Frontal cortex (tissue), 3 donors: ENCODE measurements at regions not wholly inside any gene's neighbourhood (a gene's known extent, or its start where the extent isn't known, plus 50 kb on each side); places are given as distances from the start of the nearest gene placed in this dataset.
"Not testable (repeated sequence)": the region's sequence is repeated elsewhere in the genome, so short reads cannot be mapped to it uniquely, and the experiment has no call there.

ENCODE experiments used
- DNase-seq, 2 donors: peaks; one replicate each; pipeline ENCODE4 v3.0.0; 2012; ENCODE audit warnings: low spot score in 2 of 2
- FAIRE-seq: peaks from 2 replicates; lab custom pipeline; 2012; peaks lifted over from hg19 to GRCh38; lab: Jason Lieb, UNC
- donor health status: control.
- donor health status: control.
- donor health status: control.

DNA sequence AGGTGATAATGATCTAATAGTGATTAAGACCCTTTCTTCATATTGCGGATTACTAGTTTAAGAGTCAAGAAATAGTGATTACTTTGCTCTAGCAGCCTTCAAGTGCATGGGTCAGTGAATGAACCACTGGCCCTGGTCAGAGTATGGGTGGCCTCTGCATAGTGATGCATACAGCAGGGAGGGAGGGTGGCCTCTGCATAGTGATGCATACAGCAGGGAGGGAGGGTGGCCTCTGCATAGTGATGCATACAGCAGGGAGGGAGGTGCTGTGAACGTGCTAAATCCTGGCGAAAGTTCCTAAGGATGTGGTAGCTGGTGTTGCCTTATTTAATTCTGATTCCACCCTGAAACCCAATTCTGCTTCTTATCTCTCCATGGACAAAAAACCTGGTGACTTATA lies 246.7 kb upstream of the ARSJ start:
- no peak for FAIRE-seq

DNA sequence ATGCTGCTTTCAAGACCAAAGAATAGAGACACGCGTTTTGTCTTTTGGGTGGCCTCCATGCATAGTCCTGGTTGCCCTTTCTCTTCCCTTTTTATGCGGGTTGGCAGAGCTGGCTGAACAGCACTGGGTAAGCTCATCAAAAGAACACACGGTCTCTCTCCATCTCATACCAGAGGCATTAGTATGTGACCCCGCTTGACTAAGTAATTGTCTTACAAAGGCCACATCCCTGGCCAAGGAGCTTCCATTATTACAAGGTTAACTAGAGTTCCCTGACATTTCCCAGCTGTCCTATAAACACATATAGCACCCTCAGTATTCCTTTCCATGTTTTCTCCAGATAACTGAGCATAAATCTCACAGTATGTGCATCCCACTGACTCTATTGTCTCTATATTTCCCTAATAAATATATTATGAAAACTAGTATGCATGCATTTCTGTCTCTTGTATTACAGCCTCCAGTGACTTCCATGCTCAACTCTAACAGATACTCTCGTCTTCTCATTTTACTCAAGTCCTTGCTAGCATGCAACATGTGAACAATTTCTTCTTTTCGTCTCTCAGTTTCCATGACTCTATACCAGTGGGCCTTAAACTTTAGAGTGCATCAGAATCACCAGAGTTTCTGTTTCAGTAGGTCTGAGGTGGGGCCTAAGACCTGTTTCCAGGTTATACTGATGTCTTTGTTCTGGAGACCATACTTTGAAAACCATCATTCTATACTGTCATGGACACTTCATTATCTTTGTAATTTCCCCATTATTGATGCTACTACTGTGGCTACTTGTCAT lies 247.7 kb upstream of the ARSJ start:
- FAIRE-seq (no peak), DNase-seq (no peak)

More for the DNA sequence above, 246.7 kb upstream of the ARSJ start:
- no peak for DNase-seq

DNA sequence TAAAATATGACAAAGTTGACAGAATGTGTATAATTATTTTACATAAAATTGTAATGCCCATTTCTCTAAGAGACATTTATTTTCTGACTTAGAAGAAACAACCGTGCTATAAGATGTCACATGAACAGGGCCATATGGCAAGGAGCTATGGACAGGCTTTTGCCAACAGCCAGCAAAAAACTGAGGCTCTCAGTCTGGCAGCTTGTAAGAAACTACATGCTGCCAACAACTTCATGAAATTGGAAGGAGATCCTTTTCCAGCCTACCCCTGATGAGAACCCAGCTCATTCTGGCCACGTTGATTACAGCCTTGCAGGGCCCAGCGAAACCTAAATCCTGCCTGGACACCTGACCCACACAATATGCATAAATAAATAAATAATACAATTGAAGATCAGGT lies 250.3 kb upstream of the ARSJ start:
- DNase-seq (no peak), FAIRE-seq (no peak)

DNA sequence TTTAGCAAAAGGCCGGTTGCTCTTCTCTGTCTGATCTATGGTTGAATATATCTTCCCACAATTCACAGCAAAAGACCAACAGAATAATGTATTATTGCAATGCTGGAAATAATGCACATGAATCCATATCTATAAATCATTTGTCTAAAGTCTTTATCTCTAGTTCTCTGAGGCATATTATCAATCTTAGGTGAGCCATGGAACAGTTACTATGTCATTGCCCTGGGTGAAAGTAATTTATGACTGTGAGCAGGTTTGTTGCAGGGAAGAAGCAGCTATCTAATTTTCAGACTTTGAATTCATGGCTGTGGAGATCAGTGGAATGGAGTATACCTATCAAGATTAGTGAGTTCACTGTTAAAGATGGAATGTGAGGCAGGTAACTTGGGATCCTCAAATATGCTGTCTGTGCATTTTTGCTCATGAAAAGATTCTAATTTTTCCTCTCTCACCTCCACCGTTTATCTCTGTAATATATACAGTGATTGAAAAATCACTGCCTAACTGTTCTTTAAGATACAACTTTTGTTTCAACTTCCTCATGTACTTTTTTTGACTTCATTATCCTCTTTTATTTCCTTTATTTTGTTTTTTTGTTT lies 256.8 kb upstream of the ARSJ start:
- no peak for FAIRE-seq
- DNase-seq, result no peak

DNA sequence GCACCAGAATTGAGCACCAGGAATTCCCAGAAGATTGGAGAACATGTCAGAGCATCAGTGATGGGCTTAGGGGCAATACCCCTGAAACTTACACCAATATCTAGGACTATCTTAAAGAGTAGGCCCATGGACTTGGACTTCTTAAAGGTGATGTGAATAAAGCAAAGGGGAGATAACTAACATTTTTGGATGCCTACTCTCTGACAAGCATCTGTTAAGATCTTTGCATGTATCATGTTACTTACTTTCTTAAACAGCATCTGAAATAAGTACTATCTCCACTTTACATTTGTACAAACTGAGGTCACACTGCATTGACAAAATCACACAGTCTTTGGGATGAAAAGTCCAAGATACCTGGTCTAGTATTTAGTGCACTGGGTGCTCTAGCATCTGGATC lies 258.6 kb upstream of the ARSJ start:
- no peak for DNase-seq

DNA sequence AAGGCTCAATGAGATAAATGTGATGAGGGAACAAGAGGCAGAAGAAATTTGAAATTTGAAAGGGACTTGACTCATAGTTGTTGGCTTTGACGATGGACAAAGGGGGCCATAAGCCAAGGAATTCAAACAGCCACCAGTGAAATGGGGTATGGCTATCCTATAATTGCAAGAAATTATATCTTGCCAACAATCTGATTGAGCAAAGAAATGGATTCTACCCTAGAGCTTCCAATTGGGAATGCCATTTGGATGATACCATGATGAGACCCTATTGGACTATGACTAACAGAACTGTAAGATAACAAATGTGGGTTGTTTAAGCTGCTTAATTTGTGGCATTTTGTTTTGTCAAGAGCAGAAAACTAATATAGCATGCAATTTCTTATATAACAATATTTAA lies 270.1 kb upstream of the ARSJ start:
- no peak for DNase-seq
- no peak for FAIRE-seq

More for the DNA sequence above, 258.6 kb upstream of the ARSJ start:
- no peak for FAIRE-seq

DNA sequence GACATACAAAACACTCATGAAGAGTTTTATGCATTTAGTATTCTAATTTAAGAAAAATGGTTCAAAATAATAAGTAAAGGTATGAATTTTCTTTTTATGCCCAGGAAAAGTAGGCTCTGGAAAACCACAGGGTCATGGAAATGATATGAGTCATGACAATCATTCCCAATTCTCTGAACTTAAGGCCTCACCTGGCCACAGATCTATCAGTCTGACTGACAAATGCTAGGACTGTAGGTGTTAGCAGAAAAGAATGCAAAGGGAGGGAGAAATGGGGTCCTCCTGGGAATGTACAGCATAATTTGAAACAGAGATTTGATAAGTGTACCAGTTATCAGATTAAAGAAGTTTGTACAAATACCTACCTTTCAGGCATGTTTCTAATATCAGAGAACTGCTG lies 270.5 kb upstream of the ARSJ start:
- no peak for DNase-seq
- FAIRE-seq, result no peak

DNA sequence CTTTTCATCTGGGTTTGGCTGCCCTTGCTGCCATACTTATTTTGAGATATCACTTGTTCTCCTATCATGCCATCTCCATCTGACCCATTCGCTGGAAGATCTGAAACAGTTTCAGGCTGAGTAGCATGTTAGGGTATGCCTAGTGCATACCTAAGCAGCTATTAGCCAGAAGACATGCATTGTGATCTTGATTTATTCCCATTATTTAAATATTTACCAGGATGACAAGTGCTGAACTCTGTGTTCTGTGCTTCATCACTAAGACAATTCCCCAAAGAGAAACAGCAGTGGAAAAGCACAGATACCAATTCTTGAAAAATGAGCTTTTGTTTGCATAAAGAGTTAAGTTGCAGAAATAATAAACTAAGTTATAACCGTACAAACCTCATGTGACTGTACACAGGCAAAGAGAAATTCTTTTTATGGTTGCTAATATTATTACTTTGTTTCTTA lies 271.0 kb upstream of the ARSJ start:
- no peak for FAIRE-seq
- DNase-seq, result no peak

DNA sequence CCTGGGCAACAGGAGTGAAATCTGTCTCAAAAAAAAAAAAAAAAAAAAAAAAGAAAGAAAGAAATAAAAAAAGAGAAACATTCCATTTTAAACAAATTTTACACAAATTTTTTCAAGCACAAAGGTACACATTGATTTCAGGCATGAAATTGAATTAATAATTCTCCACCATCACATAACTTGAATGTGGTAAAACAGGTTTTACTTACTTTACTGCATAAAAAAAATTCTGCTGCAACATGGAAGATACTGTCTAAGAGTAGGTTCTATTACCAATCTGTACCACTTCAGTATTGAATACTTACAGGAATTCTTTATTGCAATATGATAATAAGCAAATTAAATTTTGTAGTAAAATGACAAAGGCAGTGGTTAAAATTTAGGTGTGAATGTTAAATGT lies 271.6 kb upstream of the ARSJ start:
- DNase-seq (no peak), FAIRE-seq (no peak)

DNA sequence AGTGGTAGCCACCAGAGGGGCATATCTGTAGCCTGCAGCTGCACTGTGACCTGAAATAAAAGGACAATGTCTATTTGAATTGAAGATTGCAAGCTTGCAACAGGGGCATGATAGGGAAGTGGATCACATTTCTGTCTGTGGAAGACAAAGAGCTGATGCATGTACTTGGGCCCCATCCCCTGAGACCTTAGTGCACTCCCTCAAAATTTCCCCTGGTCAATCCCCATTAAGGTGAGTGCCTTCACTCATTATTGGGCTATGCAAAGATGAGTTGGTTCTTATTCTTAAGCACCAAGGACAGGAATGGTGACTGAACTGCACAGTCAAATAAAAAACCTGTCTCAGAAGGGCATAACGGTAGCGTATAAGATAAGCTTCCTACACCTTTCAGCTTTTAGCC lies 273.1 kb upstream of the ARSJ start:
- FAIRE-seq (no peak), DNase-seq (no peak)

DNA sequence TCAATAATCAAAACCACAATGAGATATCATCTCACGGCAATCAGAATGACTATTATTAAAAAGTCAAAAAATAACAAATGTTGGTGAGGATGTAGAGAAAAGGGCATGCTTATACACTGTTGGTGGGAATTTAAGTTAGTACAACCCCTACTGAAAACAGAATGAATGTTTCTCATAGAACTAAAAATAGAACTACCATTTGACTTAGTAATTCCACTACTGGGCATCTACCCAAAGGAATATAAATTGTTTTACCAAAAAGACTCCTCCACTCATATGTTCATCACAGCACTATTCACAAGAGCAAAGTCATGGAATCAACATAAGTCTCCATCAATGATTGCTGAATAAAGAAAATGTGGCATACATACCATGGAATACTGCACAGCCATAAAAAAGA lies 278.1 kb upstream of the ARSJ start:
- DNase-seq (no peak), FAIRE-seq (no peak)

DNA sequence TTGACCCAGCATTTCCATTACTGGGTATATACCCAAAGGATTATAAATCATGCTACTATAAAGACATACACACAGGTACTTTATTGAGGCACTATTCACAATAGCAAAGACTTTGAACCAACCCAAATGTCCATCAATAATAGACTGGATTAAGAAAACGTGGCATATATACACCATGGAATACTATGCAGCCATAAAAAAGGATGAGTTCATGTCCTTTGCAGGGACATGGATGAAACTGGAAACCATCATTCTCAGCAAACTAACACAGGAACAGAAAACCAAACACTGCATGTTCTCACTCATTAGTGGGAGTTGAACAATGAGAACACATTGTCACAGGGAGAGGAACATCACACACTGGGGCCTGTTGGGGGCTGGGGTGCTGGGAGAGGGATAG lies 283.0 kb upstream of the ARSJ start:
- FAIRE-seq, DNase-seq: not testable (repeated sequence)

DNA sequence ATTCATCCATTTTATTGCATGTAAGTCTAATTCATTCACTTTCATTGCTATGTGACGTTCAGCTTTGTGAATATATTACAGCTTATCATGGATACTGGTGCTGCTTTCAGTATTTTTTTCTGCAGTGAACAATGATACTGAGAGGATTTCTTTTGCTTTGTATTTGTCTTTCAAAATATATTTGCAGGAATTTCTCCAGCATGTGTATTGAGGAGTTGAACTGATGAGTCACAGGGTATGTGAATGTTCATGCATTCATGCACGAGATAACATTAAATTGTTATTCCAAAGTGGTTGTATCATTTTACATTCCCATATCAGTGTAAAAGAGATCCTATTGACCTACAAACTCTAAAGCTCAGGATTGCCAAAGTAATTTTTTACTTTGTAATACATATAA lies 283.8 kb upstream of the ARSJ start:
- FAIRE-seq, result no peak
- no peak for DNase-seq

DNA sequence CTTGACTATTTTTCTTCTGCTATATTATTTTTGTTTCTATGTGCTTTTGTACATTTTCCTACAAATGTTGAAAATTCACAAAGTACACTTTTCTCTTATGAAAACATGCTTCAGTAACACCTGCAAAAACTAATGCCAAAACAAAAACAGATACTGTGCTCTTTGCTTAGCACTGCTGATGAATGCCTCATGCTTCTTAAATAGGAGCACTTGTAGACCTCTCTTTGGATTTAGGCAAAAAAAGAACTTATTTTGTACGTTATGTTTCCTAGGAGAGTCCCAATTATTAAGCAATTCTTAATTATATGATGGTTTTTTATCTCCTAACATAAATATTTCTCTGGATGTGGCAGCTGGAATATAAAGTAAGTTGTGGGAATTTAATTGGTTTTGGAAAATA lies 285.0 kb upstream of the ARSJ start:
- no peak for DNase-seq
- no peak for FAIRE-seq

DNA sequence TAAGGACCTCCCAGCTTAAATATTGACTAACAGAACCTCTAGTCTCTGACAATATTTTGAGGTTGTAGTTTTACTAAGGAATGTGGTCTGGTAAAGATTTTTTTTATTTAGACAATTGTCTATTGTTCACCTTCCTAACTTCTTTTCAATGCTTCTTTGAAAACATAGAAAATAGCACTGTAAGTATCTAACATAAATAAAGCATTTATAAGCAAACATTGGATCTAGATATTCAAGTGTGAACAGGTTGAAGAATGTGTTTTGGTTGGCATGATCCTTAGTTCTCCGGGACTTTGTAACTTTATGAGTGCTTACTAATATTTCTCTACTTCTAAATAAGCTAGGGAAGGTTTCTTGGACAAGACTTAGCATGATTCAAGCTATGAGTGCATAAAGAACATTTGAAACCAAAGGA lies 285.4 kb upstream of the ARSJ start:
- FAIRE-seq (no peak), DNase-seq (no peak)

DNA sequence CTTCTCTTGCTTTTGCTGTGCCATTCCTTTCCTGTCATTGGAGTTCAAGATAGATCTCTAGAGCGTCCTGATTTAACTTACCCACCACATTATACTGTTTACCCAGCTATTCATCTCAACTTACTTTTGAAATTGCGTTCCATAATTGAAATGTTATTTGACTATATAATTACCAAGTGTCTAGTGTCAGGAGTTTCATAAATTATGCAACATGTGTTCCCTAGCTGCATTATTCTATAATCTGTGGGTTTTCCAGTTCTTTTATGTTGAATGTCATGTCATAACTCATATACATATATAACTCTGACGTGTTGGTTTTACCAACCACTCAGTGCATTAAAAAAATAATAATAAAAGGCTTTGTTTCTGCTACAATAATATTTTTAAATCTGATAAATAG lies 285.9 kb upstream of the ARSJ start:
- FAIRE-seq (no peak), DNase-seq (no peak)

DNA sequence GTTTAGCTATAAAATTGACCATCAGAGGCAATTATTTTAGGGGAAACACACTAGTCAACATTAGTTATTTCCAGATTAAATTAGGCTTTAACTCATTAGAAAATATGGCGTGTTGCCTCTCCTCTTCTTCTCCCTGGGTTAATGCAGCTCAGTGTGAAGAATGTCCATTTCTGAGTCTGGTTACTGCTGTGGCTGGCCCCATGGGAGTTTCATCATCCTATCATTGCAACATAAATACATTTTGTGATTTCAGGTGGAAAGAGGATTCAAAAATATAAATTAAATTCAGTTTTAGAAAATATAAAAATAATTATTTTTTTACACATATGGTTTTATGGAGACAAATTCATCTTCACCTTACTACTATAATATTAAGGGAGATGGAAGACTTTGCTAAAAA lies 288.5 kb upstream of the ARSJ start:
- DNase-seq (no peak), FAIRE-seq (no peak)

DNA sequence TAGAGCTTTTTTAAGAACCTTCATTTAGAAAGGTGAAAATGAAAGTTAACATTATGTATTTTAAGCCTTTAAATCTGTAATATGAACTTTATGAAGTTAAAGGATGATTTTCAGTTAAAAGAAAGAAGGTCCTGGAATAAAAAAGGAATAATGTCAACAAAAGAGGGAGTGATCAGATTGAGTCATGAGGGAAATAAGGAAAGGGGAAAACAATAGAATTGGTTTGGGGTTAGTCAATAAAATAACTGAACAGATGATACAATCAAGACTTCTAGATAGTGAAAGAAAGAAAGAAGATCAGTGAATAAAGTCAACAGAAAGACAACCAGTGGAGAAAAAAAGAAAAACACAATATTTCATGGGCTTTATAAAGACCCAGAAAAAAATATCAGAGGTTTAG lies 291.6 kb upstream of the ARSJ start:
- no peak for FAIRE-seq
- DNase-seq, result no peak

DNA sequence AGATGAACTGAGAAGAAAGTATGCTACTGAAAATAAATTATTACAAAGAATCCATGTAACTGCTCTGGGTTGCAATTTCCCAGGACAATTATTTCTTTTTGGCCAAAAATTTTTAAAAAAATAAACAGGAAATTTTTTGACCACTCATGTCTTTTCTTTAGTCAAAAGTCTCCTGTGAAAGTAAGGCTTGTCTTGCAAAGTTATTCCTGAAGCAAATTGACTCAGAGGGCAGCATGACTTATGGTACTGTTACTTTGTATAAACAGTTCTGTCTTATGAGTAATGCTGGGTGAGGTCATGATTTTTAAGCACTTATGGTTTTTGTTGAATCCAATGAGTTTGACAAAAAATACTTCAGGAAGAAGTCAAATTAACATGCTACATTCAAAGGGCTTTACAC lies 292.8 kb upstream of the ARSJ start:
- no peak for FAIRE-seq
- no peak for DNase-seq

DNA sequence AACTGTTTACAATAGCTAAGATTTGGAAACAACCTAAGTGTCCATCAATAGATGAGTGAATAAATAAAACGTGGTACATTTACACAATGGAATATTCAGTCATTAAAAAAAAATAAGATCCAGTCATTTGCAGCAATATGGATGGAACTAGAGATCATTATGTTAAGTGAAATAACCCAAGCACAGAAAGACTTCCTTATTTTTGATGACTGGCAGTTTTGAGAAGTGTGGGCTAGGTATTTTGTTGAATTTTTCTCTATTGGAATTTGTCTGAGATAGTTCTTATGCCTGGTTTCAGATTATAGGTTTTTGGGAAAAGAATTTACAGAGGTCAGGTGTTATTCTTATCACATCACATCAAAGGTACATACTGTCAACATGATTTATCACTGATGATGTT lies 293.8 kb upstream of the ARSJ start:
- FAIRE-seq (no peak), DNase-seq (no peak)

DNA sequence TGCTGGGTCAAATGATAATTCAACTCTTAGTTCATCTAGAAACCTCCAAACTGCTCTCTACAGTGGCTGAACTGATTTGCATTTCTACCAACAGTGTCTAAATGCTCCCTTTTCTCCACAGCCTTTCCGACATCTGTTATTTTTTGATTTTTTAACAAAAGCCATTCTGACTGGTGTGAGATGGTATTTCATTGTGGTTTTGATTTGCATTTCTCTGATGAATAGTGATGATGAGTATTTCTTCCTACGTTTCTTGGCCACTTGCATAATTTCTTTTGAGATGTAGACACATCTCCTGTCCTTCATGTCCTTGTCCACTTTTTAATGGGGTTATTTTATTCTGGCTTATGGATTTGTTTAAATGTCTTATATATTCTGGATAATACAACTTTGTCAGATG lies 298.2 kb upstream of the ARSJ start:
- DNase-seq, result no peak

DNA sequence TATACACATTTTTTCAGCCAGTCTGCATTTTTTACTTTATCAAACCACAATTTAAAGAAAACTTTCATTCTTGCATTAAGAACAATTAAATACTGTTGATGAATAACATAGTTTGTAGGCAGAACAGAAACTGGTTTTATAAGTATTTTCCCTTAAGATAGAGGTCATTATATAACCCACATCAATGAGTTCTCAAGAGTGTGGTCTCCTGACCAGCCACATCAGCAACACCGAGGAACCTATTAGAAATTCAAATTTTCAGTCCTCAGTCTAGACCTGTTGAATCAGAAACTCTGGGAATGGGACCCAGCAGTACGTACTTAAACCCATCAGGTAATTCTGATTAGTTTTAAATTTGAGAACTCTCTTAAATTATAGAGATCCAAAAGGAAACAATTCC lies 299.6 kb upstream of the ARSJ start:
- FAIRE-seq, result no peak
- DNase-seq, result no peak

More for the DNA sequence above, 298.2 kb upstream of the ARSJ start:
- no peak for FAIRE-seq
